GM10248 (cell line): ENCODE measurements at regions not wholly inside any gene's neighbourhood (a gene's known extent, or its start where the extent isn't known, plus 50 kb on each side); places are given as distances from the start of the nearest gene placed in this dataset.

Experiments used
- CTCF ChIA-PET: fragments of 300-600 bp; sonication (Branson Sonifier 250); formaldehyde crosslinking; extraction: SDS; loops from one replicate; lab custom pipeline; 2021; ENCODE audit warnings: antibody characterized with exemption; lab: Yijun Ruan, JAX
- POLR2A ChIA-PET: fragments of 350-650 bp; sonication (Branson Sonifier 250); formaldehyde crosslinking; extraction: SDS; loops from one replicate; lab custom pipeline; 2020; ENCODE audit warnings: antibody characterized with exemption; lab: Yijun Ruan, JAX
- DNase-seq: peaks from one replicate; pipeline ENCODE4 v3.0.0; 2012; ENCODE audit errors: extremely low spot score
- TF ChIP-seq, protein P1 (sequence below): IDR thresholded peaks from 2 replicates; pipeline ENCODE4 v1.5.1; 2012; ENCODE audit warnings: mild to moderate bottlenecking, low read depth; ENCODE audit errors: extremely low read depth, missing control alignments, control extremely low read depth

DNA sequence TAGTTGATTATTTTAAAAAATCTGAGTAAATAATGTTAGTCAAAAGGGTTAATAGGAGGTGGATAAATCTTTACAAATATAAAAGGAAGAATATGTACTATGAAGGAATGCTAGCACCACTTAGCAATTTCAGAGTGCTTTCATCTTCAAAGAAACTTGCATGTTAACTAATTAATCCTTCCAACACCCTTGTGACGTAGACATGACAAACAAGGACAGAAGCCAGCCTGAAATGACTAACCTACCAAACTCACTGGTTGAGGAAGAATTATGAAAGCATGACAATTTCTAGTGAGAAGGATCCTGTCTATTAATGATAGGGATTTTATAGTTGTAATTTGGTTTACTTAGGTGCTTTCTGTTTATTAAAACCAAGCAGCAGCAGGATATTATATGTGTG, 468.0 kb upstream of the FZD8 start:
- no peak for DNase-seq
- POLR2A ChIA-PET, result no interaction called here
- TF ChIP-seq, protein P1, sequence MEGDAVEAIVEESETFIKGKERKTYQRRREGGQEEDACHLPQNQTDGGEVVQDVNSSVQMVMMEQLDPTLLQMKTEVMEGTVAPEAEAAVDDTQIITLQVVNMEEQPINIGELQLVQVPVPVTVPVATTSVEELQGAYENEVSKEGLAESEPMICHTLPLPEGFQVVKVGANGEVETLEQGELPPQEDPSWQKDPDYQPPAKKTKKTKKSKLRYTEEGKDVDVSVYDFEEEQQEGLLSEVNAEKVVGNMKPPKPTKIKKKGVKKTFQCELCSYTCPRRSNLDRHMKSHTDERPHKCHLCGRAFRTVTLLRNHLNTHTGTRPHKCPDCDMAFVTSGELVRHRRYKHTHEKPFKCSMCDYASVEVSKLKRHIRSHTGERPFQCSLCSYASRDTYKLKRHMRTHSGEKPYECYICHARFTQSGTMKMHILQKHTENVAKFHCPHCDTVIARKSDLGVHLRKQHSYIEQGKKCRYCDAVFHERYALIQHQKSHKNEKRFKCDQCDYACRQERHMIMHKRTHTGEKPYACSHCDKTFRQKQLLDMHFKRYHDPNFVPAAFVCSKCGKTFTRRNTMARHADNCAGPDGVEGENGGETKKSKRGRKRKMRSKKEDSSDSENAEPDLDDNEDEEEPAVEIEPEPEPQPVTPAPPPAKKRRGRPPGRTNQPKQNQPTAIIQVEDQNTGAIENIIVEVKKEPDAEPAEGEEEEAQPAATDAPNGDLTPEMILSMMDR, result no peak
- CTCF ChIA-PET, result interaction anchor here (1.1 to 2.2 kb wide), 3 partner anchors 8 to 34 kb away, joined by 3 to 7 read pairs (median 3); no protein-coding TSS in a partner anchor

GRCh38 chr10:36109399-36110023, 467.4 kb upstream of the FZD8 start:
- no peak for DNase-seq
- TF ChIP-seq, protein P1, result no peak
- CTCF ChIA-PET, result interaction anchor here (1.2 to 2.2 kb wide), 2 partner anchors 8 to 10 kb away, joined by 3 to 7 read pairs; no protein-coding TSS in a partner anchor
- POLR2A ChIA-PET, result no interaction called here

DNA sequence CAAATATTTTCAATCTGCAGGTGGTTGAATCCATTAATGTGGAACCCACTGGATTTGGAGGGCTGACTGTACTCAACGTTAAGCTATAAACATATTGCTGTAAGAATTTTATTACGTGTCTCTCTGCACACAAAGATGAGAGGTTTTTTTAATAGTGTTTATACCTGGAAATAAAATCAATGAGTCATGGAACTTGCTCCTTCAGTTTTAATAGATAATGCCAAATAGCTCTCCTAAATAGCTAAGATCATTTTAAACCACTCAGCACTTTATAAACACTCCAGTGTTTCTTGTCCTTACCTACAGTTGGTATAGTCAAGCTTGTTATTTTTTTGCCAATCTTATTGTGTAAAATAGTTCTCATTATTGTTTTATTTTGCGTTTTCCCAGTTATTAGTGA, 455.6 kb upstream of the FZD8 start:
- POLR2A ChIA-PET, result no interaction called here
- DNase-seq, result no peak
- CTCF ChIA-PET, result interaction anchor here (1.7 kb wide), 1 partner anchor 14 kb away, joined by 7 read pairs; no protein-coding TSS in a partner anchor
- TF ChIP-seq, protein P1, result no peak

DNA sequence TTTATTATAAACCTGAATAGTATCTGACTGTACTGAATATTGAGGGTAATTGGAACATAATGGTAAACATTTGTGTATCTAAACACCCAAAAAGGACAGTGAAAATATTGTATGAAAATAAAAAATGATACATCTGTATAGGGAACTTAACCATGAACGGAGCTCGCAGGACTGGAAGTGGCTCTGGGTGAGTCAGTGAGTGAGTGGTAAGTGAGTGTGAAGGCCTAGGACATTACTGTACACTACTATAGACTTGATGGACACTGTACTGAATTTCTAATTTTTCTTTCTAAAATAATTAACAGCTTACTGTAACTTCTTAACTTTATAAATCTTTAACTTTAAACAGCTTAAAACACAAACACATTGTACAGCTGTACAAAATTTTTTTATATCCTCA, 454.5 kb upstream of the FZD8 start:
- no peak for DNase-seq
- ChIA-PET CTCF (interaction anchor here (1.7 kb wide), 1 partner anchor 15 kb away, joined by 7 read pairs; no protein-coding TSS in a partner anchor), POLR2A (no interaction called here)
- TF ChIP-seq, protein P1, result no peak

- no peak for DNase-seq
- TF ChIP-seq, protein P1, result no peak
- POLR2A ChIA-PET, result no interaction called here
- CTCF ChIA-PET, result no interaction called here
Observed at GRCh38 chr10:36094096-36094495, 452.0 kb upstream of the FZD8 start.

GRCh38 chr10:36092116-36092515, 450.0 kb upstream of the FZD8 start:
- TF ChIP-seq, protein P1, result no peak
- ChIA-PET POLR2A (no interaction called here), CTCF (no interaction called here)
- DNase-seq, result no peak

DNA sequence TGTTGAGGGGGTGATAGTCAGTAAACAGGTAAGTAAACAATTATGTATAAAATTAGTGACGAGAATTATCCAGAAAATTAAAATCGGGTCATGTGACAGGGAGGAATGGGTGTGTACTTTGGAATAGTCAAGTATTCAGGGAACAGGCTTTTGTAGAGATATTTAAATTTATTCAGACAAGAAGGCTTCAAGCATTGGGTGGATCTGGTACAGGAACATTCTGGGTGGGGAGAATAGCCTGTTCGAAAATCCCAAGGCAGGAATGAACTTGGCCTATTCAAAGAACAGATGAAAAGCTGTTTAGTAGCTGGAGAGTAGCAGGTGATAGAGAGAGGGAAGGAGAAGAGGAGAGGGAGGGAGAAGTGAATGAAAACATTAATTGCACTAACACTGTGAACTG, 448.9 kb upstream of the FZD8 start:
- TF ChIP-seq, protein P1, result no peak
- CTCF ChIA-PET, result interaction anchor here (1.1 to 1.9 kb wide), 2 partner anchors 10 to 24 kb away, joined by 4 to 5 read pairs; no protein-coding TSS in a partner anchor

More for the DNA sequence above, 448.9 kb upstream of the FZD8 start:
- POLR2A ChIA-PET, result no interaction called here
- DNase-seq, result no peak
